Activated CD4-positive, alpha-beta T cell treated with anti-CD3 and anti-CD28 coated beads for 48 hours (primary cell): ENCODE measurements at regions not wholly inside any gene's neighbourhood (a gene's known extent, or its start where the extent isn't known, plus 50 kb on each side); places are given as distances from the start of the nearest gene placed in this dataset.

ENCODE experiments used
- DNase-seq: peaks from one replicate; pipeline ENCODE4 v3.0.0-alpha.2; 2020

GRCh38 chr15:98203872-98204660 is 243.6 kb downstream of the ARRDC4 start:
- no peak for DNase-seq

DNA sequence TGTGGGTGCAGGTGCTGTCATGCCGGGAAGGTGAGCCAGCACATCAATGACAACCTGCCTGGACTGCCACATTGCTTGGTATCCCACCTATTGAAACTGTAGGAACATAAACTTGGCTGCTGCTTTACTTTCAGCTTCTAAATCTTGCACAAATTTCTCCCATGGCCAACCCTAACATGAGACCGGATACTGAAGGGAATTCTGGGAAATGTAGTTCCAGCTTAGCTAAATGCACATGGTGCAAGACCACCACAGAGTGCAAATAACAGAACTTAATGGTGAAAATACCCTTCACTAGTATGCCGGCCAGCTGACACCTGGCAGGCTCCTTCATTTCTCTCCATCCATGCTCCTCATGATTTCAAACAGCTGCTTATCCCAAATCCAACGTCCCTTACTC is 247.4 kb downstream of the ARRDC4 start:
- no peak for DNase-seq

DNA sequence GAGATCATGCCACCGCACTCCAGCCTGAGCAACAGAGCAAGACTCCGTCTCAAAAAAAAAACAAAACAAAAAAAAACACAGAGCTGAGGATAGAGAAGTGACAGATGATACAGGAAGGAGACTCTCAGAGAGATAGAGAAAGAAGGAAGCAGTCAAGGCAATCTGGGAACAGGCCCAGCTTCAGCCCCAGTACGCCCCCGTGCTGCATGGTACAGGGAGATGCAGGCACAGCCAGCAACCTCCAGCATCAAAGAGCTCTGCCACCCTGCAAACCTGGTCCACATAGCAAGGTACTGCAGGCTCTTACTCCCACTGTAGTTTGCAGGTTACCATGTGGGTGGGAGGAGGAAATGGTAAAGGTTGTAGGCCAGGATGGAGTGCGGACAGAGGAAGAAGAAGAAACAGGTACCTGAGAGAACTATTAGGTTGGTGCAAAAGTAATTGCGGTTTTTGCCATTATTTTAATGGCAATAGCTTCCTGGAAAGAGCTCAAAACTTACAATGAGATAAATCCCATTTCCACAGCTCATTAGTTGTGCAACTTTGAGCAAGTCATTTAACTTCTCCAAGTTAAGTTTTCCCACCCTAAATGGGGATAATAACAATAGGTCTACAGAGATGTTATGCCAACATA is 253.0 kb downstream of the ARRDC4 start:
- no peak for DNase-seq

DNA sequence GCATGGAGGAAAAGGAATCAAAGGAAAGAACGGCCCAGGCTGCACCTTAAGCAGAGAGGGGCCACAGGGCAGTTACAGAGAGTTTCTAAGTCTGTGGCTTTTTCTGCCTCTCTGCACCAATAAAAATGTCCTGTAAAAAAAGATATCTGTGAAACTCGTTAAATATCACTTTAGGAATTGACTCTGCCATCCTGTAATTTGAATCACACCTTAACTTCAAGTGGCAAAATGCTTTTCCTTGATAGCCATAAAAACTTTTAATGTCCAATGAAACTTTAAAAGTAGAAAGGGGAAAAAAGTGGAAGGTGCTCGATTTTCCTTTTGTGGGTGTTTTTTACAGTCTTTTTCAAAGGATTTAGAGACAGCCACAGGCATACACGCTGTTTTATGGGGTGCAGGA is 255.7 kb downstream of the ARRDC4 start:
- no peak for DNase-seq

DNA sequence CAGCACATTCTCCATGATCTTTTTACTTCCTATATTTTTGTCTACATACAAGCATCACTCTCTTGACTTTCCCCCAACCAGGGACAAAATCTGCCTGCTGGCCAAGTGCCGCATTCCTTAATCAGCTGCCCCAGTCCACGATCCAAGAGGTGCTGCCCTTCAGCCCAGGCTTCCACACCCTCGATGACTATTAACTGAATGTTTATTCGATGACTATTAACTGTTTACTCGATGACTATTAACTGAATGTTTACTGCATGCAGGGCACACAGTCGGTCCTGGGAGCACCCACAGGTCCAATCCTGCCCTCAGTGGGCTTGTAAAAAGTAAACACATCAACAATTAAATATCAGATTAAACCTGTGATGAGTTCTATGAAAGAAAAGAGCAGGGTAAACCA is 256.9 kb downstream of the ARRDC4 start:
- no peak for DNase-seq

DNA sequence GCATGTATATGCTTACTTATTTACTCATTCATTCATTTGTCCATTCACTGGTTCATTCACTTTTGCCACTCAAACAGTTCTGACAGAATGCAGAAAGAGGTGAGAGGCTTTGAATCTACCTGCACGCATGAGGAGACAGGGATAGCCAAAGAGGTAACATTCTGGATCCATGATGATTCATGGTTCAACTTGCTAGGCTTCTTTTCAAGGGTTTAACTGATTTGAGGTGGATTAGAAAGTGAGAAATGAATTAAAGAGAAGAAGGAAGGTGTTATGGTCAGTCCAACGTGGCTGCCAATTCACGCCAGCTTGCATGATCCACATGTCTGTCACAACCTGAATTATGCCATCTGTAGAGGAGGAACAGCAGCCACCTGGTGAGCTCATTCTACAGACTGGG is 260.6 kb downstream of the ARRDC4 start:
- no peak for DNase-seq

- DNase-seq: no peak
These were observed 261.1 kb downstream of the ARRDC4 start for GRCh38 chr15:98221577-98221976.

DNA sequence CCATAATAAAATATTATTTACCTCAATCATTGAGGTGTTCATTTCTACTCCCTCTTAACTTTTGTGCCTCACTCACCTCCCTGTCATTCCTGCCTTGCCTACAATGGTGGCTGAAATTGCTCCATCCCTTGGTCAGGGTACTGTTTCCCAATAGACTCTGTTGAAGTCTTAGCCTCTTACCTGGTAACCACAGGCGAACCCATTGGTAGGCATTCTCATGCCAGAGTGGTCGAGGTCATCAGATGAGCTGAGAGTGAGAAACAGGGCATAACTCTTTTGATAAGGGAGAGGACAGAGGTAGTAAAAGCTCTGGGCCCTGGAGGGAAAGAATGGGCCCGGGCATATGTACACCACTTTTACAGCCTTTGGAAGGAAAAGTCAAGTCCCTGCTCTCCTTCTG is 265.6 kb downstream of the ARRDC4 start:
- DNase-seq: no peak

GRCh38 chr15:98226578-98226977 is 266.1 kb downstream of the ARRDC4 start:
- no peak for DNase-seq

DNA sequence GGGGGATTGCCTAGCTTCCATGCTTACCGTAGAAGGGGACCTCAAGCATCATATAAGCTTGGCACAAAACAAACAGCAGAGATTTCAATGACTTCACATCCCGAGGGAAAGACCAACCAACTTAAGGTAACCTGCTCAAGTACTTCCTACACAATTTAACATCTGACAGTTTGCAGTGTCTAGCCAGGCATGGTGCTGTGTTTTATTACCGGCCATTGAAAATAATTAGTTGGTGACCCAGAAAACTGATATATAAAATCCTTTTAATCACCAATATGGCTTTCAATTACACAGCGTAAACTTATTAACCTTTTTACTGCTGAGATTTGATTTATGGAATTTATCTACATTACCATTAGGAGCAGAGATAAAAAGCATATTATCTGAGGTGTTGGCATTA is 268.3 kb downstream of the ARRDC4 start:
- no peak for DNase-seq

- no peak for DNase-seq
These were observed 270.5 kb downstream of the ARRDC4 start for GRCh38 chr15:98230975-98231374.

GRCh38 chr15:98231696-98232440 is 271.4 kb downstream of the ARRDC4 start:
- no peak for DNase-seq

GRCh38 chr15:98232761-98233160 is 272.3 kb downstream of the ARRDC4 start:
- no peak for DNase-seq

DNA sequence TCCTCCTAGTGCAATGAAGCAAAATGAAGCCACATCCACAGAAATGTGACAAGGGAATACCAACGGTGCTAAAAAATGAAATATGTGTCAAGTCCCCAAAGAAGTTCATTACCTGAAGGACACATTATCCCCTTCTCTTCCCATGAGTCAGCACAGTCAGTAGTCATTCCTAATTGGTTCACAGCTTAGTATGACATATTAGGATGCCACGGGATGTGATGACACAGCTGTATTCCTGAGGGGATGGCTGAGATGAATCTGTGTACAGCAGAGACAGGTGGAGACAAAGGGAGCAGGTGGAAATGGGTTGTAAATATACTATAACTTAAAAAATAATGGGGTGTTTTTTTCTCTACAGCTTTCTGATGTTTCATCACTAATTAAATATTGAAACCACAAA is 273.4 kb downstream of the ARRDC4 start:
- no peak for DNase-seq

- DNase-seq: no peak
These were observed 279.8 kb downstream of the ARRDC4 start for GRCh38 chr15:98240303-98240702.

DNA sequence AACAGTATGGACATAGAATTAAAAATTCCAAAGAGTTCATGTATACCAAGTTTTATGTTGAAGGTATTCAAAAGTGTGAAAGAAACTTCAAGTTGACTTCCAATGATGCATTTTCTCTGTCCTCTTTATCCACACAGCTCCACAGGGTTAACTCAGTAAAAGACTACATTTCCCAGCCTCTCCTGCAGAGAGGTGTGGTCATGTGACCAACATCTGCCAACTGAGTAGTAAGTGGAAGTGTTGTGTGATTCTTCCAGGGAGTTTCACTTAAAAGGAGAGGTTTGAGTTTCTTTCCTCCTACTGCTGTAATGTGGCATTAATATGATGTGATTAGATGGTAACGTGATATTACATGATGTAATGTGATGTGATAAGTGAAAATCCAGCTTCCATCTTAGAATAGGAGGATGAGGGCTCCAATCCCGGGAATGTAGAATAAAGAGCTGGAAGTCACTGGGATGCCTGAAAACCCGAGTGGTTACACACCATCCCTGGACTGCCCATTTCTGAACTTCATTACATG is 280.6 kb downstream of the ARRDC4 start:
- DNase-seq: no peak

GRCh38 chr15:98257290-98257689 is 296.8 kb downstream of the ARRDC4 start:
- DNase-seq: no peak

- no peak for DNase-seq
These were observed 303.3 kb downstream of the ARRDC4 start for GRCh38 chr15:98263787-98264186.

DNA sequence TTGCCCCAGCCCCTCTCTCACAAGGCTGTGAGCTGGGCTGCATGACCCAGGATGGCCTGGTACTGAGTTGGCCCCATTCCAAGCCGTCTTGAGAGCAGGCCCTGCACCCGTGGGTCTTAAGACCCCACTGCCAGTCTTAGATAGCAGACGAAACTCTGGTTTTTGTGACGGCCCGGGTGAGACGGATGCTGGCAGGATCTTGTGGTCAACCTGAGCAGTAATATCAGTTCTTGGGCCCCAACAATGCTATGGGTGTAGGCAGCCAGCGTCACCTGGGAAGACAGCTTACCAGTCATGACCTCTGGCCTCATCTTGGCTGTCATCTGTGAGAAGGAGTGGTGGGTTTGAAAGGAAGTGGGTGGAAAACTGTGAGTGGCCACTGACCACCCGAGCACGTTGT is 305.8 kb downstream of the ARRDC4 start:
- DNase-seq: no peak

DNA sequence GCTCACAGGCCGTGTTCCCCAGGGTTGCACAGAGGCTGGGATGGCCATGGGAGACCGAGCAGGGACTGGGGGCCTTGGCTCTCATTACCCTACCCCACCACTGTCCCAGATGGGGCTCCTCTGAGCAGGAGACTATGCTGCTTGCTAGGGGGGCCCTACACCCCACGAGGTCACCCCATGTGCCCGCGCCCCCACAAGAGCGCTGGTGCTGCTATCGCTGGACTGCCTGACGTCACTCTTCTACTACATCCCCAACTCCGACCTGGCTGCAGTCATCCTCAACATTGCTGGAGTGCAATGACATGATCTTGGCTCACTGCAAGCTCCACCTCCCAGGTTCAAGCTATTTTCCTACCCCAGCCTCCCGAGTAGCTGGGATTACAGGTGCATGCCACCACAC is 307.7 kb downstream of the ARRDC4 start:
- DNase-seq: no peak

GRCh38 chr15:98272625-98273024 is 312.1 kb downstream of the ARRDC4 start:
- DNase-seq: no peak

DNA sequence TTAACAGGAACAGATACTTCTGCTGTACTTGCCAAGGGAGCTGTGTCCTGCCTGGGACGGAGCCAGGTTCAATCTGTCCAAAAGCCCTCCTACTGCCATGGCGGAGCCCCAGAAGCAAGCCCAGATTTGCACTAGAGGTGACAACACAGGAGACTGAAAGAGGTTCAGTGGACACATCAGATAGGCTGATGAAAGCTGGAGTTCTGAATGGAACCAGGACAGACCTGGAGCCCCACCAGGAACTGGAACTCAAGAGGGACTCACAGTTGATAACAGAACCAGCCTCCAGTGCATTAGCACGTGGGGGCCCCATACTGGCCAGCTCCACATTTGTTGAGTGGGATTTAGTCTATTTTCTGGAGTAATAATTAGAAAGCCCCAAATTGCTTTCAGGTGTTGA is 315.5 kb downstream of the ARRDC4 start:
- DNase-seq: no peak

DNA sequence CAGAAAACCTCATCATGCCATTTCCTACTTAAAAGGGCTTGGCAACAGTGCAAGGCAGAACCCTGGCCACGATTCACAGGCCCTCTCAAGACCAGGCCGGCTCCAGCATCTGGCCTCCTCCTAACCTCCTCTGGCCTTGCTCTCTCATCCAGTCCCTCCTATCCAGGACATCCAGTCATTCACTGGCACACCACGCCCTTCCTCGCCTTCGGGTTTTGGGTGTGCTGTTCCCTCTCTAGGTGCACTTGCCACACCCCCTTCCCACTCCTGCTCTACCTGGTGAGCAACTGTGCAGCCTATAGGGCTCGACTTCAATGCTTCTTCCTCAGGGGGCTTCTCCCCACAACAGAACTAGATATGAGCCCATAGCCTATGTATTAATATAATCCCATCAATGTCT is 317.1 kb downstream of the ARRDC4 start:
- no peak for DNase-seq
